Motor neuron (in vitro differentiated cells): ENCODE measurements at regions not wholly inside any gene's neighbourhood (a gene's known extent, or its start where the extent isn't known, plus 50 kb on each side); places are given as distances from the start of the nearest gene placed in this dataset.
"Not testable (repeated sequence)": the region's sequence is repeated elsewhere in the genome, so short reads cannot be mapped to it uniquely, and the experiment has no call there.

Experiments used
- ATAC-seq, 8 experiments: fragments of 200-7000 bp; cut with Tn5 transposase; replicated peaks in 6 of 8; 2 replicates each; pipeline ENCODE4 v1.8.0; 2021; ENCODE audit warnings: mild to moderate bottlenecking in 8 of 8, moderate library complexity in 8 of 8
- H3K27ac ChIP-seq, 2 donors: fragments of 250-450 bp; sonication (Bioruptor Pico); 2 replicates each; pipeline ENCODE4 v1.9.0; 2021; ENCODE audit warnings: antibody characterized with exemption in 2 of 2, mild to moderate bottlenecking in 2 of 2, moderate library complexity in 1 of 2
- H3K4me1 ChIP-seq, 2 donors: fragments of 250-450 bp; sonication (Bioruptor Pico); replicated peaks in 1 of 2; 2 replicates each; pipeline ENCODE4 v1.6.1; 2021; ENCODE audit warnings: antibody characterized with exemption in 2 of 2, mild to moderate bottlenecking in 2 of 2, moderate library complexity in 1 of 2
- H3K4me3 ChIP-seq, 5 donors: fragments of 250-450 bp; sonication (Bioruptor Pico); 2 replicates each; pipeline ENCODE4 v1.9.0; 2021; ENCODE audit warnings: antibody characterized with exemption in 5 of 5, mild to moderate bottlenecking in 5 of 5, moderate library complexity in 4 of 5
- WGBS, 10 experiments: fragments of 450-650 bp; shearing (Covaris generic); methylation state at CpG; one replicate each; pipeline ENCODE4 v1.0.0; 2022; 5-methylcytosine and 5-hydroxymethylcytosine counted together
- in situ Hi-C, 9 experiments: fragments of 400-800 bp; cut with MboI; loops; one replicate each; pipeline ENCODE4 v1.15.0; 2021; ENCODE audit warnings: low sequenced_read_pairs in 9 of 9, low pct_unique_long_range_greater_than_20kb in 2 of 9; ENCODE audit not compliant: unreplicated experiment in 9 of 9

DNA sequence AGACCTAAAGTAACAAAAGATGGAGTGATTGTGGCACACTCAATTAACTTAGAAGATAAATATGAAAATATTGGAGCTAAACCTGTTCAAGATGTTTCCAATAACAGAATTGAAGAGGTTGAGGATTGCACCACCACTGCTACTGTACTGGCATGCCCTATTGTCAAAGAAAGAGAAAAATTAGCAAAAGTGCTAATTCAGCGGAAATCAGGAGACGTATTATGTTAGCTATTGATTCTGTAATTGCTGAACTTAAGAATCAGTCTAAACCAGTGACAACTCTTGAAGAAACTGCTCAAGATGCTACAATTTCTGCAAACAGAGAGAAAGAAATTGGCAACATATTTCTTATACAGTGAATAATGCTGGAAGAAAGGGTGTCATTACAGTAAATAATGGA lies 754.4 kb downstream of the CDH18 start:
- 6 to 100% (median 93%) methylated on average over 1 to 2 of the region's 2 CpGs for WGBS, 10 experiments
- Histone ChIP-seq H3K4me3 (no peak overlapping the region), H3K4me1 (no peaks in the 10 kb centered on the region), H3K27ac (no peak overlapping the region)
- in situ Hi-C loops: no loop called here
- no peak for ATAC-seq

DNA sequence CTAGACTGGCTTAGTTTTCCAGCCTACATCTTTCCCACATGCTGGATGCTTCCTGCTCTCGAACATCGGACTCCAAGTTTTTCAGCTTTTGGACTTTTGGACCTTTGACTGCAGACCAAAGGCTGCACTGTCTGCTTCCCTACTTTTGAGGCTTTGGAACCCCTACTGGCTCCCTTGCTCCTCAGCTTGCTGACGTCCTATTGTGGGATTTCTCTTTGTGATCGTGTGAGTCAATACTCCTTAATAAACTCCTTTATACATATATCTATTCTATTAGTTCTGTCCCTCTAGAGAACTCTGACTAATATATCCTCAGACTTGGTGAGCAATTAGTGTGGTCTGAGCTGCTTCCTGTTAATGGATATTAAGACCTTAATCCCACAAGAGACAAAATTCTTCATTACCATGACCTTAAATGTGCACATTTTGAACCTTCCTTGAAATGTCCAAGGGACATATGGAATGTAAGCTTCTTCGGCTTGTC lies 752.9 kb downstream of the CDH18 start:
- Histone ChIP-seq H3K4me1 (peaks cover 3 to 8% of the 10 kb centered on the region in 2 donors), H3K27ac (no peak overlapping the region), H3K4me3 (no peak overlapping the region)
- in situ Hi-C loops: no loop called here
- 7 to 85% (median 44%) methylated on average over 1 to 5 of the region's 5 CpGs; no CpG with 5 or more reads in 2 of the 10 experiments for WGBS, 10 experiments
- no peak for ATAC-seq

DNA sequence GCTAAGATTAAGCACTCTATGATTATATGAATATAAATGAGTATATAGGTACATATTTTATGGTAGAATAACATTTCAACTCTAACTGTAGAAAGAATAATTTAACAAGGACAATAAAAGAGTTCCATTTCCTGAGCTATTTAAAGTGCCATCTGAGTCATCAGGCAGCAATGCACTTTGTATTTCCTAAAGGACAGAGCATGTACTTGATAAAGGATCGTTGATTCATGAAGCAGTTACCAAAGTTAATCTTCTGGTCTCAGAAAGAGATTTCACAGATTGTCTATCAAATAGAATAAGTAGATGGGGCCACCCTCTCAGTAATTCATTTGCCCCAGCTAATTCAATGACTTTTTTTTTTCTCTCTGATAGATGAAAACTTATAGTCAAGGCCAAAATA lies 747.8 kb downstream of the CDH18 start:
- Histone ChIP-seq H3K4me1 (peaks cover 3 to 14% of the 10 kb centered on the region in 2 donors), H3K27ac (no peak overlapping the region), H3K4me3 (no peak overlapping the region)
- peak in 7 of 8 experiments; percentile 31 to 93 (median 84) for ATAC-seq
- in situ Hi-C loops: no loop called here
- WGBS, 10 experiments: 0 to 80% (median 36%) methylated on average over 1 of the region's 1 CpG; no CpG with 5 or more reads in 1 of the 10 experiments

DNA sequence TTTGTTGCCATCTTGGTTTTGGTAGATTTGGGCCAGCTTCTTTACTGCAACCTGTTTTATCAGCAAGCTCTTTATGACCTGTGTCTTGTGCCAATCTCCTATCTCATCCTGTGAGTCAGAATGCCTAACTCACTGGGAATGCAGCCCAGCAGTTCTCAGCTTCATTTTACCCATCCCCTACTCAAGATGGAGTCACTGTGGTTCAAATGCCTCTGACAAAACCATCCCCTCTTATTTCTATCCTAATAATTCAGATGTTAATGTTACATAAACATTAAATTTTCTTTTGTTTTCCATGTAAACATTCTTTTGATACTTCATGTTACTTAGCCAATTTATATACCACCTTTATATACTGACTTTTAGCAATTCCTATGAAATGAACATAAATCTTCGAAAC lies 746.3 kb downstream of the CDH18 start:
- no peak overlapping the region for H3K4me3 ChIP-seq
- peak in 1 of 8 experiments; percentile 11 for ATAC-seq
- 0 to 100% (median 100%) methylated on average over 1 of the region's 1 CpG; no CpG with 5 or more reads in 1 of the 10 experiments for WGBS, 10 experiments
- no peak overlapping the region for H3K27ac ChIP-seq
- H3K4me1 ChIP-seq: peaks cover 3 to 14% of the 10 kb centered on the region in 2 donors
- in situ Hi-C loops: no loop called here

DNA sequence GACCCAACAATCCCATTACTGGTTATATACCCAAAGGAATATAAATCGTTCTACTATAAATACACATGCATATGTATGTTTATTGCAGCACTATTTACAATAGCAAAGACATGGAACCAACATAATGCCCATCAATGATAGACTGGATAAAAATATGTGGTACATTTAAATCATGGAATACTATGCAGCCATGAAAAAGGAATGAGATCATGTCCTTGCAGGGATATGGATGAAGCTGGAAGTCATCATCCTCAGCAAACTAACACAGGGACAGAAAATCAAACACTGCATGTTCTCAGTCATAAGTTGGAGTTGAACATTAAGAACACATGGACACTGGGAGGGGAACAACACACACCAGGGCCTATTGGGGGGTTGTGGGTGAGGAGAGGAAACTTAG lies 741.8 kb downstream of the CDH18 start:
- in situ Hi-C loops, H3K4me3 ChIP-seq, H3K4me1 ChIP-seq, ATAC-seq, H3K27ac ChIP-seq: not testable (repeated sequence)
- WGBS, 10 experiments: 0 to 100% (median 80%) methylated on average over 1 of the region's 1 CpG; no CpG with 5 or more reads in 3 of the 10 experiments

DNA sequence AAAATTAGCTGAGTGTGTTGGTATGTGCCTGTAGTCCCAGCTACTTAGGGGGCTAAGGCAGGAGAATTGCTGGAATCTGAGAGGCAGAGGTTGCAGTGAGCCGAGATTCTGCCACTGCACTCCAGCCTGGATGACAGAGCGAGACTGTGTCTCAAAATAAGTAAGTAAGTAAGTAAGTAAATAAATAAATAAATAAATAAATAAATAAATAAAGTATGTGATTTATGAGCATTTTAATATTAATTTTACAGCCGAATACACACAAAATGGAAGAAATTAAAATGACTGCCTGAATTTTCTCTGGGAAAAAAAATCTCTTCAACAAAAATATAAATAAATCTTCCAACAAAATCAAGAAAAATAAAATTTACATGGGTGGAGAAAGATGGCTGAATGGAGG lies 740.7 kb downstream of the CDH18 start:
- 4 to 100% (median 92%) methylated on average over 1 to 3 of the region's 3 CpGs for WGBS, 10 experiments
- Histone ChIP-seq H3K4me3 (no peak overlapping the region), H3K4me1 (peaks cover 0 to 4% of the 10 kb centered on the region in 2 donors), H3K27ac (no peak overlapping the region)
- ATAC-seq: no peak
- in situ Hi-C loops: no loop called here

DNA sequence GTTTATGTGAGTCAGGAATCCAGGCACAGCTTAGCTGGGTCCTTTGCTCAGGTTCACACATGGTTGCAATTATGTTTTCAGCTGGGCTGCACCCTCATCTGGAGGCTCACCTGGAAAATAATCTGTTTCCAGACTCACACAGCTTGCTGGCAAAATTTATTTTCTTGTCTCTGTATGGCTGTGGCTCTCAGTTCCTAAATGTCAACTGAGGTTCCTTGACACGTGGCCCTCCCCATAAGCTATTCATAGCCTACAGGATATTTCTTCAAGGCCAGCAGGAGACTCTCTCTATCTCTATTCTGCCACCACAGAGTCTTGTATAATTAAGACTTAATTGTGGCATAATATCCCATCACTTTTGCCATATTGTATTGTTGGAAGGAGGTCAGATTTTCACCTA lies 732.0 kb downstream of the CDH18 start:
- in situ Hi-C loops: no loop called here
- no peak for ATAC-seq
- H3K4me3 ChIP-seq: no peak overlapping the region
- H3K4me1 ChIP-seq: no peaks in the 10 kb centered on the region
- H3K27ac ChIP-seq: no peak overlapping the region
- 0 to 62% (median 25%) methylated on average over 1 of the region's 1 CpG; no CpG with 5 or more reads in 4 of the 10 experiments for WGBS, 10 experiments

DNA sequence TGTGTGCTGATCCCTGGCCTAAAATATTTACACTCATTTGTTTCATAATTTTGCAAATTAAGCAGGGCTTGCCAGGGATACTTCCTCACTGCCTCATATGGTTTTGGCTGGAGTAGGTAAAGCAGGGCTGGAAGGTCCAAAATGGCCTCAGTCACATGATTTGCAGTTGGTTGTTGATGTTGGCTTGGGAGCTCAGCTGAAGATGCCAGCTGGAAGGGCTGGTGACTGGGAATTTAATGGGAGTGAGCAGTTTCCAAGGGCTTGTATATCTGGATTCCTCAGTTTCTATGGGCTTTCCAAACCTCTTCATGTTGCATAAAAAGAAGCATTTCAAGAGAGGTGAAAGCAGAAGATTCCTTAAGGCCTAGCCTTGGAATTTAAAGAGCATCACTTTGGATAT lies 729.3 kb downstream of the CDH18 start:
- ATAC-seq: no peak
- H3K27ac ChIP-seq: no peak overlapping the region
- H3K4me3 ChIP-seq: no peak overlapping the region
- in situ Hi-C loops: no loop called here
- H3K4me1 ChIP-seq: no peaks in the 10 kb centered on the region

DNA sequence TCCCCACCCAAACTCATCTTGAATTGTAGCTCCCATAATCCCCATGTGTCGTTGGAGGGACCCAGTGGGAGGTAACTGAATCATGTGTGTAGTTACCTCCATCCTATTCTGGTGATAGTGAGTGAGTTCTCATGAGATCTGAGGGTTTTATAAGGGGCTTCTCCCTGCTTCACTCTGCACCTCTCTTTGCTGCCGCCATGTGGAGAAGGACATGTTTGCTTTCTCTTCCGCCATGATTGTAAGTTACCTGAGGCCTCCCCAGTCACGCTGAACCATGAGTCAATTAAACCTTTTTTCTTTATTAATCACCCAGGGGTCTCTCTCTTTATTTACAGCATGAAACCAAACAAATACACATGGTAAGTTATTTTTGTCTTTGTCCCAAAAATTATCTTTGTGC lies 726.1 kb downstream of the CDH18 start:
- ATAC-seq: no peak
- Histone ChIP-seq H3K4me3 (no peak overlapping the region), H3K4me1 (peaks cover 0 to 10% of the 10 kb centered on the region in 2 donors), H3K27ac (no peak overlapping the region)
- 7 to 100% (median 85%) methylated on average over 1 to 4 of the region's 4 CpGs; no CpG with 5 or more reads in 2 of the 10 experiments for WGBS, 10 experiments
- in situ Hi-C loops: no loop called here

DNA sequence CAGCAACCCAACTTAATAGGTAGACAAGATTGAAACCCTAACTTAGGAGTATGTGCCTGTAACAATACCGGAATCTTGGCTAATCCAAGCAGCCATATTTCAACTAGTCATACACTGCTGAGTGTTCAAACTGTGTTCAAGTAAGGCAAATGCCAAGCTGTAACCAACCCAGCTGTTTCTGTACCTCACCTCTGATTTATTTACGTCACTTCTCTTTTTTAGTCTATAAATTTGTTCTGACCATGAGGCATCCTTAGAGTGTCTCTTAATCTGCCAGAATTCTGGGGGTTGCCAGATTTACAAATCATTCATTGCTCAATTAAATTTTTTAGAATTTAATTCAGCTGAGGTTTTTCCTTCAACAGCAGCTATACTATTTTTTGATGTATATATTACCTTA lies 723.2 kb downstream of the CDH18 start:
- H3K27ac ChIP-seq: no peak overlapping the region
- 0 to 100% (median 82%) methylated on average over 1 to 2 of the region's 2 CpGs; no CpG with 5 or more reads in 2 of the 10 experiments for WGBS, 10 experiments
- peaks cover 0 to 18% of the 10 kb centered on the region in 2 donors for H3K4me1 ChIP-seq
- no peak overlapping the region for H3K4me3 ChIP-seq
- in situ Hi-C loops: no loop called here
- ATAC-seq: no peak

DNA sequence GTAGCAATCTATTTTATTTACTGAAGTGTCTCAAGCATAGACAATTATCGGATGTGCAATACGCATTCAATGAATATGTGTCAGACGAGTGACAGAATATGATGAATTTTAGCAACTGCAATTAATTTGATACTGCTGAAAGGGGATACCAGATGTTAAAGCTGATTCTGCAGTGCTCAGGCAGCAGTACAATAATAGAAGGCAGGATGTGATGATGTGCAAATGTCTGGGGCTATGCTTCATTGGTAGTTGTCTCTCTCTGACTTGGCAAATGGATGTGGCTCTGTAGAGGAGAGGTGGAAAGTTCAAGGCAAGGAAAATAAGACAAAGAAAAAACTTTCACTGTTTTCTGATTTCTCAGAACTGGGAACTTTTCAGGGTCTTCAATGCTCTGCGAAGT lies 721.2 kb downstream of the CDH18 start:
- WGBS, 10 experiments: 0 to 92% (median 60%) methylated on average over 1 to 4 of the region's 4 CpGs; no CpG with 5 or more reads in 1 of the 10 experiments
- ATAC-seq: peak in 2 of 8 experiments; percentile 39 to 42

DNA sequence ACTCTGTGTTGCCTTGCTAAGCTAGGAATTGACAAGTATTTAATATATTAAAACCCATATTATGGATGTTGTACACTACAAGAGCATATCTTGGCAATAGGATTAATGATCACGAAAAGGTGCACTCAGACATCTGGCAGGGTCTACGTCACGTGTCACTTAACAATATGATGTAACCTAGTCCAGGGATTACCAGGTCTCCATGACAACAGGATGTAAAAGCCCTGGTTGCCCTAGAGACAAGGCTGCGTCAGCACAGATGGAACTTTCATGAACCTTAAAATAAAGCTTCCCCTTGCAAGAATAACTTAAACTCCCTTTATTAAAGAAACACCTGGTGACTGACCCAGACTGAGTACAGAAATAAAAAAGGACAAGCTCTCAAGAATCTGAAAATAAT lies 717.8 kb downstream of the CDH18 start:
- Histone ChIP-seq H3K4me1 (peaks cover 9 to 25% of the 10 kb centered on the region in 2 donors), H3K27ac (peak overlapping the region; percentile 48 to 76), H3K4me3 (no peak overlapping the region)
- 5 to 58% (median 53%) methylated on average over 1 to 4 of the region's 4 CpGs; no CpG with 5 or more reads in 1 of the 10 experiments for WGBS, 10 experiments
- peak in 6 of 8 experiments; percentile 43 to 99 (median 99) for ATAC-seq
- in situ Hi-C loops: no loop called here

More for the DNA sequence above, 721.2 kb downstream of the CDH18 start:
- in situ Hi-C loops: no loop called here
- Histone ChIP-seq H3K4me3 (no peak overlapping the region), H3K27ac (no peak overlapping the region), H3K4me1 (peaks cover 9 to 29% of the 10 kb centered on the region in 2 donors)

DNA sequence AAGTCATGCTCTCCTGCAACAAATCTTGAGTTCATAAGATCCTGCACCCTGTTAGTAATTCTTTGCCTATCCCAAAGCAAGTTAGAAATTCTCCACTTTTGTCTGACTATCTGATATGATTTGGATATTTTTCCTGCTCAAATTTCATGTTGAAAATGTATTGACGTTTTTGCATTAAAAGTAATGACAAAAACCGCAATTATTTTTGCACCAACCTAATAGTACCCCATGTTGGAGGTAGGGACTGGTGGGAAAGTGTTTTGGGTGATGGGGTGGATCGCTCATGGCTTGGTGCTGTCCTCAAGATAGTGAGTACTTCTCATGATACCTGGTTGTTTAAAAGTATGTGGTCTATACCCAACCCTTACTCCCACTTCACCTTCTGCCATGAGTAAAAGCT lies 713.4 kb downstream of the CDH18 start:
- H3K4me3 ChIP-seq: no peak overlapping the region
- H3K4me1 ChIP-seq: peaks cover 9 to 13% of the 10 kb centered on the region in 2 donors
- ATAC-seq: no peak
- in situ Hi-C loops: no loop called here
- no peak overlapping the region for H3K27ac ChIP-seq
- WGBS, 10 experiments: 0 to 89% (median 65%) methylated on average over 1 to 3 of the region's 3 CpGs

DNA sequence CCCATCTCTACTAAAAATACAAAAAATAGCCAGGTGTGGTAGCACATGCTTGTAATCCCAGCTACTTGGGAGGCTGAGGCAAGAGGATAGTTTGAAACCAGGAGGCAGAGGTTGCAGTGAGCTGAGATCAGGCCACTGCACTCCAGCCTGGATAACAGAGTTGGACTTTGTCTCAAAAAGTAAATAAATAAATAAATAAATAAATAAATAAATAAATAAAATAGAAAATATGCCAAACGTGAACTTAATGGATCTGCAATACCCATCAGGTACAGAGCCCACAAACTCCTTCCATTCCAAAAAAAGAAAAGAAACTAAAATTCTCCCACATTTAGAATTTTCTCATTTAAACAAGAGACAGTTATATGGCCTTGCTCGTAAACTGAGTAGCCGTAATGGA lies 702.7 kb downstream of the CDH18 start:
- ATAC-seq: no peak
- in situ Hi-C loops: no loop called here
- WGBS, 10 experiments: 33 to 100% (median 96%) methylated on average over 1 to 3 of the region's 3 CpGs; no CpG with 5 or more reads in 1 of the 10 experiments
- Histone ChIP-seq H3K4me3 (no peak overlapping the region), H3K4me1 (no peaks in the 10 kb centered on the region), H3K27ac (no peak overlapping the region)
